GM12891 (cell line): ENCODE measurements at regions not wholly inside any gene's neighbourhood (a gene's known extent, or its start where the extent isn't known, plus 50 kb on each side); places are given as distances from the start of the nearest gene placed in this dataset.
"Not testable (repeated sequence)": the region's sequence is repeated elsewhere in the genome, so short reads cannot be mapped to it uniquely, and the experiment has no call there.

Experiments
- POLR2A ChIP-seq: IDR thresholded peaks from 2 replicates; pipeline ENCODE4 v1.6.1; 2011; ENCODE audit warnings: low read depth, low read length, control low read depth
- POLR2AphosphoS5 ChIP-seq: IDR thresholded peaks from 2 replicates; pipeline ENCODE4 v1.6.1; 2011; ENCODE audit warnings: low read depth, low read length, control low read depth

- TF ChIP-seq POLR2A, POLR2AphosphoS5: not testable (repeated sequence)
Observed at GRCh38 chr11:67886207-67886606, 117.7 kb downstream of the UNC93B1 start.
